Activated naive CD8-positive, alpha-beta T cell (primary cell): ENCODE measurements at regions not wholly inside any gene's neighbourhood (a gene's known extent, or its start where the extent isn't known, plus 50 kb on each side); places are given as distances from the start of the nearest gene placed in this dataset.

Source experiments
- H3K27ac Mint-ChIP-seq: one replicate; pipeline ENCODE4 v1.8.0; 2021; ENCODE audit warnings: mixed read lengths
- H3K27me3 Mint-ChIP-seq: one replicate; pipeline ENCODE4 v1.8.0; 2021; ENCODE audit warnings: mixed read lengths
- H3K36me3 Mint-ChIP-seq: one replicate; pipeline ENCODE4 v1.8.0; 2021; ENCODE audit warnings: mixed read lengths
- H3K4me1 Mint-ChIP-seq: one replicate; pipeline ENCODE4 v1.8.0; 2021; ENCODE audit warnings: low read depth, mixed read lengths
- H3K4me3 Mint-ChIP-seq: one replicate; pipeline ENCODE4 v1.8.0; 2021; ENCODE audit warnings: mild to moderate bottlenecking, mixed read lengths
- H3K9me3 Mint-ChIP-seq: one replicate; pipeline ENCODE4 v1.8.0; 2021; ENCODE audit warnings: low read depth, mixed read lengths

DNA sequence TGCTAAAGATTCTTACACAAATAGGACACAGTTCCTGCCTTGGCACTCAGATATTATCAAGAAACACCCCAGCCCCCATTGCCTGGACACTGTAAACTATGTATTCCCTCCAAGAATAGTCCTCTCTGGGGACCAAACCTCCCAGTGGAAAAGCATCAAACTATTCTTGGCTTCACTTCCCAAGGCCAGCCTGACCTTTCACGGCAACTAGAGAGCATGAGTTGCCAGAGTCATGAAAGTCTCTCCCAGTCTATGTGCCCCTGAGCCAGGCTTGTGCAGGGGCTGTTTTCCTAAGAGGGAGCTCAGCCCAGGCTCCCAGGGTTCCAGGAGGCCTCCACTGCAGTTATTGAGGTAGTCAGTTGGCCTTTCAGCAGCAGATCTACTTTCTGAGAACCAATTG is 251.9 kb upstream of the TGFBR2 start:
- peaks cover 85% of the 10 kb centered on the region for H3K4me1 Mint-ChIP-seq
- H3K27ac Mint-ChIP-seq = peak overlapping the region; percentile 59
- H3K4me3 Mint-ChIP-seq = peak overlapping the region; percentile 75

DNA sequence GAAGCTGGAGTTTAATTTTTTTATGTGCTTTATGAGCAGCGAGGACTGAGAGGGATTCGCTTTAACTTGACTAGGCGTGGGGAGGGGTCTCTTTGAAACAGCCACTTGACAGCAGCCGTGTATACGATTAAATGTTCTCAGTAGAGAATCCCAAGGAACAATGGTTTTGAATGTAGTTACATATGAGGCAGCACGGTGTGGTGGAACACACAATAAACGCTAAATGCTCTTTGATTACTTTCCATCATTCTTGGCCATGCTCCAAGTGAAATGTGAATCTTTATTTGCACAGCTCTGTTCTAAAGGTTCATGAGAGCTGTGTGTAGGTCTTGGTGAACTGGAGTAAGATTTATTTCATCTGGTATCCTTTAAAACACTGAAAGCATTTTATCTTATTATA is 251.4 kb upstream of the TGFBR2 start:
- no peaks in the 10 kb centered on the region for H3K9me3 Mint-ChIP-seq
- H3K4me1 Mint-ChIP-seq = peaks cover 80% of the 10 kb centered on the region
- H3K4me3 Mint-ChIP-seq = peak overlapping the region; percentile 75

More for the DNA sequence above, 251.9 kb upstream of the TGFBR2 start:
- Mint-ChIP-seq H3K9me3 (no peaks in the 10 kb centered on the region), H3K27me3 (no peaks in the 10 kb centered on the region), H3K36me3 (no peaks in the 10 kb centered on the region)

DNA sequence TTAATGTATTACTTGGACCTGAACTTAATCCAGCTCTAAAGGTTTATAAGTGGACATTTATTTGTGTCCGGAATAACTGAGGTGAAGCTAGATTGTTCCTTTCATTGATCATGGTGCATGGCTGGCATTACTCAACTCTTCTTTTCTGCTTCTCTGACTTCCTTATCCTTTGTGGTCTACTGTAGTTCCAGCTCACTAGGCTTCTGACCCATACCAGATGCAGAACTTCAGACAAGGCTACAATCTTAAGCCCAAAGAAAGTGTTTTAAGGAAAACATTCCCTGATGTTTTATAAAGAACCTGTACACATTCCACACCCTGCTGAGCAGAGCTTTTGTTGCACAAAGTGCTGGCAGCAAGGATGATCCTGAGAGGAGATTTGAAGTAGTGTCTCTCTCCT is 250.8 kb upstream of the TGFBR2 start:
- Mint-ChIP-seq H3K4me1 (peaks cover 77% of the 10 kb centered on the region), H3K27me3 (no peaks in the 10 kb centered on the region), H3K9me3 (no peaks in the 10 kb centered on the region), H3K27ac (no peak overlapping the region), H3K36me3 (peaks cover 2% of the 10 kb centered on the region), H3K4me3 (peak overlapping the region; percentile 30)

More for the DNA sequence above, 251.4 kb upstream of the TGFBR2 start:
- no peaks in the 10 kb centered on the region for H3K27me3 Mint-ChIP-seq
- peak overlapping the region; percentile 51 for H3K27ac Mint-ChIP-seq
- H3K36me3 Mint-ChIP-seq = no peaks in the 10 kb centered on the region

DNA sequence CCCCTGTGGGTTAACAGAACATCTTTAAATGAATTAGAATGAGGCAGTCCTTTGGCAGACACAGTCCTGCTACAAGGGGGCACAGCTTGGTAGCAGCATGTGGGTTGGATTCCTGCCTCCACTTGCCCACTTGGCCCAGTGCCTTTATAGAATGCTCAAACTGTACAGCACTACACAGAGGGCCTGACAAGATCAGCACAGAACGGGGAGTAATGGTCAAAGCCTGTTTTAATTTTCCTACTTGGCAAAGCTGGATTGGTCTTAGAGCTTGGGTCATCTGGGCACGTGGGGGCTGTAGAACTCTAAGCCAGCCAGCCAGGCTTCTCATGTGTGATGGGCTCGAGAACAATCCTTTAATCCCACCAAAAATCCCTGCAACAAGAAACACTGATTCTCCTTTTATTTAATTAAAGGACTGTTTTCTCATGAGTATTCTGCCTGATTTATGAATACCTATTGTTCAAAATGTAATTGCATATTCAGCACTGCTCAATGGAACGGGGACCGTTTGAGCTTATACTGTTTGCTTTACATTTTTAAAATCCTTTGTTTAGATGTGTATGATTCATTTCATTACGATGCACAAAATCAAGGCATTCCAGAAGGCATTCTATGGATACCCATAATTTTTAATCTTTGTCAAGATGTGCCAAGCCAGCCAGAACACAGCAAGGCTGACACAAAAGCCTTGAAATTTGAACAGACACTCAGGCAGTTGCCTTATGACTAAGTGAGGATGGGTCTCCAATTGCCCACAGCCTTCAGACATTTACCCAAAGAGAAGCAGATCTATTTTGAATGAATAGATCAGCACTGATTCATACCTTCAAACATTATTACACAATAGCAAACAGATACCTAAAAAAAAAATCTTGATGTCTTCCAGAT is 249.3 kb upstream of the TGFBR2 start:
- Mint-ChIP-seq H3K4me1 (peaks cover 62% of the 10 kb centered on the region), H3K4me3 (no peak overlapping the region), H3K9me3 (no peaks in the 10 kb centered on the region), H3K27me3 (no peaks in the 10 kb centered on the region), H3K36me3 (peaks cover 2% of the 10 kb centered on the region), H3K27ac (peak overlapping the region; percentile 43)

DNA sequence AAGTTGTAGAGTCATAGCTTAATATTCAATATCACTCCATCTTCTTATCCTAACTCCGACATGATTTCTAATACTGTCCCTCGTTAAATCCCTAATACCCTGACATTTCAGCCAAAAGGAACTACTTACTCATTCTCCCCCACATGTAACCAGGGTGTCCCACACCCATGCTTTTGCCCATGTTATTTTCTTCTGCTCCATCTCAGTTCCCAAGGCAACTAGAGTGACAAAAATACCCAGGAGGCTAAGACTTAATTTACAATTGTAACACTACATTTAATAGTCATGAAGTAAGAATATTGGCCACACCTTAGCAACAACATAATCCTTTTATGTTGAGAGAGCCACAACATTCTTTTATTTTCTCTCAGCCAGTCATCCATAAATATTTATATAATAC is 248.5 kb upstream of the TGFBR2 start:
- no peak overlapping the region for H3K4me3 Mint-ChIP-seq
- H3K9me3 Mint-ChIP-seq = no peaks in the 10 kb centered on the region
- H3K4me1 Mint-ChIP-seq = peaks cover 54% of the 10 kb centered on the region
- H3K36me3 Mint-ChIP-seq = peaks cover 2% of the 10 kb centered on the region
- H3K27me3 Mint-ChIP-seq = no peaks in the 10 kb centered on the region
- no peak overlapping the region for H3K27ac Mint-ChIP-seq

DNA sequence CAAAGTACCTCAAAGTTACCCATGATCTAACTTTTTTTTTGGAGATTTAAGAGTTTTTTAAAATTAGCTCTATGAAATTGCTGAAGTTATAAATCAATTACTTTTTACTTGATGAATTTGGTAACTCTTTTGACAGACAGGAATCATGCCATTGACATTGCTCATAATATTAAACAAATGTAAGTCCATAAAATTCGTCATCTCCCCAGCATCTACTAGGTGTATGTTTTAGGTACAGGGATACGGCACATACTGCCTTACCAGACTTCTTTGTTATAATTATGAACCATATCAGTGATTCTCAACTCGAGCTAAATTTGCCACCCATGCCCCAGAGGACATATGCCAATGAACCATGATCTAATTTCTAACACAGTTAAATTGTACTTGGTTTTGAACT is 247.5 kb upstream of the TGFBR2 start:
- no peak overlapping the region for H3K27ac Mint-ChIP-seq
- H3K27me3 Mint-ChIP-seq = no peaks in the 10 kb centered on the region
- H3K9me3 Mint-ChIP-seq = no peaks in the 10 kb centered on the region
- H3K4me3 Mint-ChIP-seq = no peak overlapping the region
- peaks cover 46% of the 10 kb centered on the region for H3K4me1 Mint-ChIP-seq
- peaks cover 2% of the 10 kb centered on the region for H3K36me3 Mint-ChIP-seq

DNA sequence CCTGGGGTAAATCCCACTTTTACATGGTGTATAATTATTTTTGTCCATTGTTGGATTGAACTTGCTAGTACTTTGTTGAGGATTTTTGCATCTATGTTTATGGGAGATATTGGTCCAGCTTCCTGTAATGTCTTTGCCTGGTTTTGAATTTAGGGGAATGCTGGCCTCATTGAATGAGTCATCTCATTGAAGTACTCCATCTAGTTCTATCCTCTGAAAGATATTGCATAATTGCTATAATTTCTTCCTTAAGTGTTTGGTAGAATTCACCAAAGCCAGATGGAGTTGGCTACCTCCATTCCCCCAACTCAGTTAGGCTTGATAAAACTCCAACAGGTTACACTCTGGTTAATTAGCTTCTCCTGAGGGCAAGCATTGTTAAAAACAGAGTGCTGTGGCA is 237.4 kb upstream of the TGFBR2 start:
- no peaks in the 10 kb centered on the region for H3K4me1 Mint-ChIP-seq

DNA sequence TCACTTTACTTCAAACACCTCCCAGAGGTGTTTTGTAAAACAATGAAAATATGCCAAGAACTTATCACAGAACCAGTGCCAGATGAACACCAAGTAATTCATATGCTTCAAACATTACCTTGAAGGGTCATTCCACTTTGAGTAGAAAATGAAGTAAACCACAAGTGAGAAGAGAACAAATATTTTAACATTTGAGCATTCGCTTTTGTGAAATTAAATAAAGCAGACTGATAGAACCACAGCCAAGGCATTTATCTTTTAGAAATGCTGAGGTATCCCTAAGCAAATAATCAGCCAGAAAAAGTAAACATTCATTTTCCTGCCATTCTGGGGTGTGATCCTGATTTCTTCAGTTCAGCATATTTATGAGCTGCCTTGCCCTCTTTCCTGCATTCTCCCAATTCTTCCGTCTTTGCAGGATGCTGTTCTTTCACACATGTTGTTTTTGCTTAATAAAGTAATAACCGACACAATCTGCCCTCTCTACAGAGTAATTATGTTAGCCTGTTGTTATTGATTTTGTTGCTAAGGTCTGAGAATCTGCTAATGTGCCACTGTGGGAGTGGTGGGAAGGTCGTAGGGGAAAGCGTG is 235.6 kb upstream of the TGFBR2 start:
- H3K9me3 Mint-ChIP-seq = peaks cover 13% of the 10 kb centered on the region
- H3K4me3 Mint-ChIP-seq = no peak overlapping the region
- H3K27me3 Mint-ChIP-seq = no peaks in the 10 kb centered on the region
- H3K36me3 Mint-ChIP-seq = peaks cover 6% of the 10 kb centered on the region
- no peak overlapping the region for H3K27ac Mint-ChIP-seq
- H3K4me1 Mint-ChIP-seq = no peaks in the 10 kb centered on the region

More for the DNA sequence above, 237.4 kb upstream of the TGFBR2 start:
- H3K27me3 Mint-ChIP-seq = no peaks in the 10 kb centered on the region
- H3K9me3 Mint-ChIP-seq = peaks cover 13% of the 10 kb centered on the region
- no peak overlapping the region for H3K27ac Mint-ChIP-seq
- H3K4me3 Mint-ChIP-seq = no peak overlapping the region
- H3K36me3 Mint-ChIP-seq = peaks cover 6% of the 10 kb centered on the region

DNA sequence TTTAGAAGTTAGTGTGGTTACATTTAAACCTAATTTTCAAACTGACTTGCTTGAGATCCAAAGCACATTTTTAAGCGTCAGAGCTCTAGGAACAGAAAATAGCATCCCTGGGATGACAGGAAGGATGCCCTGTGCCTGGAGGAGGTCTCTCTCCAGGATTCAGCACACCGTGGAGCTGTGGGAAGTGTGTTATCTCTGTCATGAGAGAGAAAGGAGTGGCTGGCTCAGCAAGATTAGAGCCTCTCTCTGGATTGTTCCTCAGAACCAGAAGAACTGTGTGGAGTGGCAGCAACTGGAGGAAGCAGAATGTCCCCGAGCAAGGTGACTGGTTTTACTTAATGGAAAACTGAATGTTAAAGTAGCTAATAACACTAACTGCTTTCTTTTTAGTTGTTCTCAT is 233.6 kb upstream of the TGFBR2 start:
- Mint-ChIP-seq H3K4me1 (no peaks in the 10 kb centered on the region), H3K4me3 (no peak overlapping the region), H3K9me3 (peaks cover 3% of the 10 kb centered on the region), H3K36me3 (no peaks in the 10 kb centered on the region), H3K27me3 (no peaks in the 10 kb centered on the region), H3K27ac (no peak overlapping the region)

DNA sequence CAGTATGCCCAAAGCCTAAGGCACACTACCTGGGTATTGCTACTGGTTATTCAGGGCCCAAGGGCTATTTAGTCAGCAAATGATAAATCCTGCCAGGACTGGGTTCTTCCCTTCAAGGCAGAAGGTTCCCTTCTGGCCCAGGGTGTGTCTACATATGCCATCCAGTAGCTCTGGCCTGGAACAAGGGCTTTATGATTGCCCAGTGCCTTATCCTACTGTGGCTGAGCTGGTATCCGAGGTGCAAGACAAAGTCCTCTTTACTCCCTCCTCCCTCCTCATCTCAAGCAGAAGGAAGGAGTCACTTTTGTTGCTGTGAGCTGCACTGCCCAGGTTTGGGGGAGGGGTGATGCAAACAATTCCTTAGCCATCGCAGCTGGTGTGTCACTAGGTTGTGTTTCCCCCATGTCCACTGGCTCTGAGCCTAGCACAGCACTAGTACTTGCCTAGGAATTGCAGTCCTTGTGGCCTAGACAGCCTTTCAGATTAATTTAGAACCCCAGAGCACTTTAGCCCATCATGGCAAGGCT is 221.8 kb upstream of the TGFBR2 start:
- Mint-ChIP-seq H3K4me3 (no peak overlapping the region), H3K27ac (no peak overlapping the region), H3K9me3 (peaks cover 4% of the 10 kb centered on the region), H3K27me3 (no peaks in the 10 kb centered on the region), H3K36me3 (peaks cover 2% of the 10 kb centered on the region), H3K4me1 (no peaks in the 10 kb centered on the region)

DNA sequence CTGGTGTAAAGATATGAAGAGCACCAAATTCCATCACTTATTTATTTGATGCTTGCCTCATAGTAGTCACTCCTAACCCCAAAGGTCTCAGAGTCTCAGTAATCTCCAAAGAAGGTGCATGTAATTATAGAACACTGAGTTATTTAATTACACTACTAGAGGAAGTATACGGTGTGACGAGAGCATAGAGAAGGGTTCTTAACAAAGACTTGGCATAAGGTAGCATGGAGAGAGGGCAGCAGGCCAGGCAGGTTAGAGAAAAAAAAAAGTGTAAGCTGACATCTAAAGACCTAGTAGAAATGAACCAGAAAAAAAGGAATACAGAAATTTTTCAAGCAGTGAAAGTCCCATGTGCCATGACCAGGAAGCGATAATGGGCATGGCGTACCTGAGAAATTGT is 213.3 kb upstream of the TGFBR2 start:
- no peak overlapping the region for H3K27ac Mint-ChIP-seq
- H3K4me3 Mint-ChIP-seq = no peak overlapping the region
- H3K27me3 Mint-ChIP-seq = no peaks in the 10 kb centered on the region
- no peaks in the 10 kb centered on the region for H3K4me1 Mint-ChIP-seq
- H3K9me3 Mint-ChIP-seq = no peaks in the 10 kb centered on the region
- peaks cover 8% of the 10 kb centered on the region for H3K36me3 Mint-ChIP-seq

DNA sequence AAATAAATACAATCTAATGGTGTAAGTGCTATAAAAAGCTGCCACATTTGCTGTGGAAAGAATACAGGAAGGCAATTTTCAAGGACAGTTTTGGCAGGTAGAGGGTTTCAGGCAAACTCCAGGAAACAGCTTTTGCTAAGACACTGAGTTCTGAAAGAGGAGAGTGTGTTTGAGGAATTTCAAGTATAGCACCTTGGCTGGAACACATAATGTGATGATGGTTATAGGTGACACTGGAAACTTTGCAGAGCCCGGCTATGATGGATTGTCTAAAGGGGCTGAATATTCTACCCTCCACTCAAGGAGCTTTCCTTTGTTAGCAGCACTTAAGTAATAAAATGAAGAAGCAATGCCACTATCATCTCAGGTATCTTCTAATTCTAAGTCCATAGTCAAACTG is 209.4 kb upstream of the TGFBR2 start:
- Mint-ChIP-seq H3K4me1 (peaks cover 19% of the 10 kb centered on the region), H3K36me3 (peaks cover 8% of the 10 kb centered on the region), H3K27me3 (no peaks in the 10 kb centered on the region), H3K4me3 (no peak overlapping the region), H3K9me3 (no peaks in the 10 kb centered on the region), H3K27ac (no peak overlapping the region)

DNA sequence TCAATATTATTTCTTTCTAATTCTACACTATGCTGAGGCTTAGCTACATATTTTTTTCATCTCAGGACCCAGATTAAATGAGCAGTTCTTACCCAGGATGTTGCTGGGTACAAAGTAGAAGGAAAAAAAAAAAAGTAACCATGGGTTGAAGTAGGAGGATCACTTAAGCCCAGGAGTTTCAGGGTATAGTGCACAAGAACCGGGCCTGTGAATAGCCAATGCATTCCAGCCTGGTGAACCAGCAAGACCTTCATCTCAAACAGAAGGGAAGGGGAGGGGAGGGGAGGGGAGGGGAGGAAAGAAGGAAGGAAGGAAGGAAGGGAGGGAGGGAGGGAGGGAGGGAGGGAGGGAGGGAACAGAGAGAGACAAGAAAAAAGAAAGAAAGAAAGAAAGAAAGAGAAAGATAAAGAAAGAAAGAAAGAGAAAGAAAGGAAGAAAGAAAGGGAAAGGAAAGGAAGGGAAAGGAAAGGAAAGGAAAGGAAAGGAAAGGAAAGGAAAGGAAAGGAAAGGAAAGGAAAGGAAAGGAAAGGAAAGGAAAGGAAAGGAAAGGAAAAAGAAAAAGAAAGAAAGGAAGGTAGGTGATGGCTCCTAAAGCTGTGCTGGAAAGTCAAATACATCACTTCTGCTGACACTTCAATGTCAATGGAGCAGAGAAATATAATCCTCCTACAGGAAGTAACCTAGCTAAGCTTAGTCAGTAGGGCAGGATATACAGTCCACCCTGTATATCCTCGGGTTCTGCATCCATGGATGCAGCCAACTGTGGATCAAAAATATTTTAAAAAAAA is 206.8 kb upstream of the TGFBR2 start:
- Mint-ChIP-seq H3K27ac (no peak overlapping the region), H3K4me1 (peaks cover 20% of the 10 kb centered on the region), H3K4me3 (no peak overlapping the region), H3K36me3 (peaks cover 5% of the 10 kb centered on the region), H3K27me3 (no peaks in the 10 kb centered on the region), H3K9me3 (no peaks in the 10 kb centered on the region)

DNA sequence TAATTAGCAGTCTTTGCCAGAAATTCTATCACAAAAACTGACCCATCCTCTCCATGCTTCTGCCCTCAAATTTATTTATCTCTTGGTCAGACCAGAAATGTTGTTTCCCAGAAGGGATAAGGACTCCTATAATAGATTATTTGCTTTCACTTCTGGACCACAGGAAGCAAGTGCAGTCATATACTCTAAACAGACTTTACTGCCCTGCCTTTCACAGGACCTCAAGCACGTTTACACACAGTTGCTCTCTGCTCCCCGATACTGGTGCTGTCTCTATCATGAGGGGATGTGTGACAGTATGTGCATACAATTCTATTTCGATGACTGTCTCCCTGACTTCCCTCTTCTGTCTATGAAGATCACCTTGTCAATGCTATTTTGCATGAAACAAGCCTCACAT is 205.5 kb upstream of the TGFBR2 start:
- H3K27me3 Mint-ChIP-seq = no peaks in the 10 kb centered on the region
- peaks cover 20% of the 10 kb centered on the region for H3K4me1 Mint-ChIP-seq
- peaks cover 5% of the 10 kb centered on the region for H3K36me3 Mint-ChIP-seq
- no peak overlapping the region for H3K4me3 Mint-ChIP-seq
- H3K27ac Mint-ChIP-seq = no peak overlapping the region
- H3K9me3 Mint-ChIP-seq = no peaks in the 10 kb centered on the region

DNA sequence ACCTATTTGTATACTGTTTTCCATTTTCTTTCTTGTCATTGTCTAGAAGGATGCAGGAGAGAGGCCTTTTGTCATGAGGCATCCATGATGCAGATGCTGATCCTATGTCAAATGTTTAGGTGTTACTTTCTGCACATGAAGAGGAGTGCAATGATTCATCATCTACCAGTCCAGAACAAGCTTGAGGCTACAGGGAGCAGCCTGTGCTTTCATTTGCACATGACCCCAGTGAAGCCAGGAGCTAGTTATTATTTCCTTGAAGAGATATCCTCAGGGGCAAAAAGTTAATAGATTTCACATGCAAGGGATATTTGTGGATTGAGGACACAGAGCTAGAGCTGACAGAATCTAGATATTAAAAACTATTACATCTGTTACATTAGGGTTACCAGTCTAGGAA is 204.4 kb upstream of the TGFBR2 start:
- Mint-ChIP-seq H3K27me3 (no peaks in the 10 kb centered on the region), H3K36me3 (no peaks in the 10 kb centered on the region), H3K27ac (no peak overlapping the region), H3K9me3 (peaks cover 3% of the 10 kb centered on the region), H3K4me1 (peaks cover 20% of the 10 kb centered on the region), H3K4me3 (no peak overlapping the region)
